Posterior cingulate gyrus (tissue), 11 donors: ENCODE measurements at regions not wholly inside any gene's neighbourhood (a gene's known extent, or its start where the extent isn't known, plus 50 kb on each side); places are given as distances from the start of the nearest gene placed in this dataset.
"Not testable (repeated sequence)": the region's sequence is repeated elsewhere in the genome, so short reads cannot be mapped to it uniquely, and the experiment has no call there.

Source experiments
- DNase-seq, 10 donors: peaks; one replicate each; pipeline versions ENCODE4 v3.0.0 to v3.0.0-alpha.2; 2020 to 2021; ENCODE audit warnings: mixed read lengths in 3 of 10
- intact Hi-C: fragments of 100-400 bp; cut with DNase I; formaldehyde crosslinking; loops from one replicate; pipeline ENCODE4 v1.15.1; 2023

DNA sequence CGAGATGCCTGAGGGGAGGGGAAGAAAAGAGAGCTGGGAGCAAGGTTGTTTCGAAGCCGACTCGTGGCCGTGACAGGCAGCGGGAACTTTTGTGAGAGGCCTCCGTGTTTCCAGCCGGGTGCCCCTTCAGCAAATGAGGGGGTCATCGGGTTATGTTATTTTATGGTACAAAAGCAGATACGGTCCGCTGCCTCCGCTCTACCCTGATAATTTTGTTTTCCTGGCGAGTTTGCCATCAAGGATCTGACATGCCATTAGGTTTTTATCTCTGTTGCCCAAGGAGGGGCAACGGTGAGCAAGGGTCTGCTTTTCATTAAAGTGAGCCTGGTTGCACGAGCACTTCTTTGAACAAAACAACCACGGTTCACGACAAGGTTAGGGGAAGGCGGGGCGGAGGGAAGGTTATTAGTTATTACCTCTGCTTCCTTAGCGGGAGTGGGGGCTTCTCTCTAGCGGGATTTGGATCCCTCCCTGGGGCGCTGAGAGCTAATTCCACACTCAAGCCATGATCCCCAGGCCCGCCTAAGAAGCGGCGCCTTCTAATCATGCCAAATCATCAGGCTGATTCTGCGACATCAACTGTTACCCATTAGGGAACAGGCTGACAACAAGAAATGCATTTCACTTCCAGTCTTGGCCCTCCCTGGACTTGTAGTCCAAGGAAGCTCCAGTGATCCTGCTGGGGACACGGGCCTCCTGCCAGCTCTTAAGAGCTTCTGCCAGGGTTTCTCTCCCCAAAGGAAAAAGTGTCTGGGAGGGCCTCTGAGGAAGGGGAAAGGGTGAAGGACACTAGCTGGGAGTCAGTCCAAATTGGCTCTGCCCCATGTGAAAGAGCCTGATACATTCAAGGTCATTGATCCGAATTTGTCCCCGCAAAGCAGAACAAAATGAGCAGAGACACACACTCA lies 617.7 kb downstream of the MID1IP1 start:
- no peak for DNase-seq

GRCh38 chrX:39421006-39421405 lies 619.7 kb downstream of the MID1IP1 start:
- intact Hi-C loops = no loop called here
- DNase-seq = no peak

More for the DNA sequence above, 617.7 kb downstream of the MID1IP1 start:
- intact Hi-C loops = no loop called here

DNA sequence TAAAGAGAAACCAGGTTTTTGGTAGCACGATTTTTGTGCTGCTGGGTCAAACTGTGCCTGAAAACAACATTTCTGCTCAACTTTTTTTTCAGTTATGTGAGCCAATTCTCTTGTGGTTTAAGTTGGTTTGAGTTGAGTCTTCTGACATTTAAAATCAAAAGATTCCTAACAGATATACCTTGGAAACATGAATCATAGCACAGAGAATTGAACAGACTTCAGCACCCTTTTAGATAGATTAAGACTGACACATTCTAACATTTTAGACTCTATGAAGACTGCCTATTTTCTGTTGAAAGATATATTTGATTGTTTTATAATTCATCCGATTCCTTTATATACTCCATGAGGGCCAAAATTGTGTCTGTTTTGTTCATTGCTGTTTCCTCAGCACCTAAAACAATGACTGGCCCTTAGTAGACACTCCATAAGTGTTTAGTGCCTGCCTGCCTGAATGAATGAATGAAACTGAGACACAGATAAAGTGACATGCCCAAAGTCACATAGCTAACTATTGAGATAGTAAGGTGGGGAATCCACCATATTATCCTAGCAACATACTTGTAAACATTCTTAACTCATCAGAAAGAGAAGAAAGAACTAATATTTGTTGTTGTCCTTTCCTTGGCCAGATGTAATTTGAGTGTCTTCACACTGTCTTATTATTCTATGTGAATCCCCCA lies 624.0 kb downstream of the MID1IP1 start:
- intact Hi-C loops = no loop called here
- DNase-seq = no peak

GRCh38 chrX:39426101-39426500 lies 624.8 kb downstream of the MID1IP1 start:
- no peak for DNase-seq
- intact Hi-C loops = no loop called here

- intact Hi-C loops = no loop called here
- no peak for DNase-seq
Measured at GRCh38 chrX:39427492-39427891, 626.2 kb downstream of the MID1IP1 start.

DNA sequence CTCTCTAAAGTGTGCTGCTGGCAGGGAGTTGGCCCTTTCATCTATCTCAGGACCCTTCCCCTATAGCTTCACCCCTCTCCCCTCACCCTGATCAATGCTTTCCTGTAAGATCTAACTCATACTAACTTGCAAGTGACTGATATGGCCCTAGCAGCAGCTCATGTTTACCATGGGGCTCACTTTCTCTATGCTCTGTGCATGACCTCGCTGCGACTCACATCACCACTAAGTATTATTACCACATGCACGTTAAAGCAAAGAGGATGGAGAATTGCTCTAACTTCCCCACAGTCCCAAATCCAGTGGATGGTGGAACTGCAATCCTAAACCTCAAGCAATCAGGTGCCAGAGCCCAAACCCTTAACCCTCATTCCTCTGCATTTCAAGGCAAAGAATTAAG lies 626.6 kb downstream of the MID1IP1 start:
- intact Hi-C loops = no loop called here
- no peak for DNase-seq

GRCh38 chrX:39430551-39430950 lies 629.3 kb downstream of the MID1IP1 start:
- no peak for DNase-seq
- intact Hi-C loops = no loop called here

DNA sequence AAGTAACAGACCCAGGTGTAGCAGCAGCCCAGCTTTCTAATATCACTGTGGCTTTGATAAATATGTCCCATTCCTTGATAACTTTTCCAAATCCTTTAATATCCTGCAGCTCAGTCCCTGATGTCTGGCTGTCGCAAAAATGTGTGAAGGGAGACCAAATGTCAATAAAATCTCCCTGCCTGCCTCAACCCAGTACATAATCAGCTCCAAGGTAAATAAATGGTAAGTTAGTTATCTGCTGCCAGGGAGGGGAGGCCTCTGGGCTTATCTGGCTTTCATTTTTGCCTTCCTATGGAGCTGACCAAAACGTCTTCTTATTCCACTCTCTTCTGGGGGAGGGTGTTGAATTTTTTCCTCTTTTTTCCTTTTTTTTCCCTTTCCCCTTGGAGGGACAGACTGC lies 630.6 kb downstream of the MID1IP1 start:
- DNase-seq = no peak
- intact Hi-C loops = no loop called here

GRCh38 chrX:39434671-39435070 lies 633.4 kb downstream of the MID1IP1 start:
- intact Hi-C loops = not testable (repeated sequence)

GRCh38 chrX:39436538-39436937 lies 635.3 kb downstream of the MID1IP1 start:
- intact Hi-C loops, DNase-seq: not testable (repeated sequence)

More at GRCh38 chrX:39434671-39435070, 633.4 kb downstream of the MID1IP1 start:
- DNase-seq = not testable (repeated sequence)

DNA sequence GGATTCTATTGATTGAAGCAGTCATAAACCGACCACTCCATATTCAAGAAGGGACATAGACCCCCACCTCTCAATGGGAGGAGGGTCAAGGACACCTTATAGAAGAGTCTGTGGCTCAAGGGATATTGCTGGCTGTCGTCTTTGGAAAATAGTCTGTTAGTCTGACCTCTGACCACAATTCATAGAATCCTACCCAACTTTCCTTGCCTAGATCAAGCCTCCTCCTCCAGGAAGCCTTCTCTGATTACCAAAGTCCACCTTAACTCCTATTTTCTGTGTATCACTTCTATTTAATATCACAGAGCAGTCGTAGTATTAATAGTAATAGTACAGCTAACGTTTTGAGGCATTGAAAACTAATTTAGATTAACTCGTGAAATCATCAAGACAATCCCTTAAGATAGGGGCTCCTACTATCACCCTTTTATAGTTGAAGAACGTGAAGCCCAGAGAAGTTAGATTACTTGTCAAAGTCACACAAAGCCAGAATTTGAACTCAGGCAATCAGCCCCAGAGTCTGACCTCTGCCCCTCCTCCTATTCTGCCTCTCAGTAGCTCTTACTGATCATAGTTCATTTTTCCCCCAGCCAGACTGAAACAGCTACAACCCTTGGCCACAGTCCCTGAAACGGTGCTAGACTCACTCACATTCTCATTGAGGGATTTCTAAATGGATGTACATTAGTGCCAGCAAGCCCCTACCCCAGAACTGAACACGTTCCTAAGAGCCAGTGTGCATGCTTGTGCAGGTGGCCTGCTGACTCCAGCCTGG lies 636.6 kb downstream of the MID1IP1 start:
- intact Hi-C loops = no loop called here

GRCh38 chrX:39438603-39439602 lies 637.6 kb downstream of the MID1IP1 start:
- no peak for DNase-seq
- intact Hi-C loops = no loop called here

More for the DNA sequence above, 636.6 kb downstream of the MID1IP1 start:
- no peak for DNase-seq

DNA sequence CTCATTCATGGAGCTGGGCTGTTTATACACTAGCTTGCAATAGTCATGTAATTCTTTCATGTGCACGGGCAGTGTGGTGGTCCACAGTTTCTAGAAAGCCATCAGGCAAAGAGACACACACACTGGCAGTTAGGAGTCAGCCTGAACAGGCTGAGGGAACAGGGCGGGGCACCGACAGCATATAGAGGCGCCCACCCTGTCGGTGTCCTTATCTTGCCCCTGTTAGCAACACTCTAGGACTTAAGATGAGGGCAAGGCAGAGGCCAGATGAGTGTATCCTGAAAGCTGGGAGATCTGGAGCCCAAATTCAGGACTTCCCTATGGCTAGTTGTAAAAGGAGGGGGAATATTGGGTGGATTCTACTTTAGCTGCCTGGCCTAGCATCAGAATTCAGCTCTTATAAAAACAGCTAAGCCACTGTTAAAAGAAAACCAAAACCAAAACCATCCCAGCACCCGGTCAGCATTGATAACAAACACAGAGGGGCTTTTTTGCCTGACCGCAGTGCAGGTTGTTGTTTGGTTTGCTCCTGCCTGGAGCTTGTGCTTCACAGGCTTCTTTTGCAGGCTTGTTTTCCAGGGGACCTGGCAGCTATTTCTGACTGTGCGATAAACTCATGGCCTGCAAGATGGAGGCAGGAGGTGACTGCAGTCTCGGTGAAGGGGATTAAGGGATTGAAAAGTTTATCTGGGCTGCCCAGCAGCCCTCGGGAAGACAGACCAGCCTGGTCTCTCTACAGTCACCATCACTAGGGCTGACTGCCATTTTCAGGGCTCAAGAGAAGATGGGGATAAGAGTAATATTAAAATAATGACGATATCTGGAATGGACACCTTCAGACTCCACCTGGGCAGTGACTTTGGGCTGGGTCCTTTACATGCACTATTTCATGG lies 638.9 kb downstream of the MID1IP1 start:
- DNase-seq = no peak
- intact Hi-C loops = loop anchor here (10.0 kb wide), 1 partner anchor 55 kb away; no protein-coding TSS in a partner anchor

GRCh38 chrX:39440799-39441284 lies 639.6 kb downstream of the MID1IP1 start:
- intact Hi-C loops = loop anchor here (10.0 kb wide), 1 partner anchor 56 kb away; no protein-coding TSS in a partner anchor
- no peak for DNase-seq

DNA sequence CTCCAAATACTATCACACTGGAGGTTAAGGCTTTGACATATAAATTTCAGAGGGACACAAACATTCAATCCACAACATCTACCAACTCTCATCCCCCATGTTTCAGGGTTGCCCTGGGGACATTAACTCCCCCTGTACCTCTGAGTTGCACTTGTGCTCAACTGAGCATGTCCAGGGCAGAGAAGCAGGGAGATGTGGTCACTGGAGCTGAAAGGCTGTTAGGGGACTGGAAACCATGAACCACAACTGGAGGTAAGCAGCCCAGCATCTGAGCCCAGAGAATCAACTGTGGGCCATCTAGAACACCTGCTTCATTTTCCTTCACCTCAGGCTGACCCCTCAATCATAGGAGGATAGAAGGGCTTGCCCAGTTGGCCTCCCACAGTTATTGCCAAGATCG lies 641.1 kb downstream of the MID1IP1 start:
- intact Hi-C loops = loop anchor here (10.0 kb wide), 1 partner anchor 58 kb away; no protein-coding TSS in a partner anchor

DNA sequence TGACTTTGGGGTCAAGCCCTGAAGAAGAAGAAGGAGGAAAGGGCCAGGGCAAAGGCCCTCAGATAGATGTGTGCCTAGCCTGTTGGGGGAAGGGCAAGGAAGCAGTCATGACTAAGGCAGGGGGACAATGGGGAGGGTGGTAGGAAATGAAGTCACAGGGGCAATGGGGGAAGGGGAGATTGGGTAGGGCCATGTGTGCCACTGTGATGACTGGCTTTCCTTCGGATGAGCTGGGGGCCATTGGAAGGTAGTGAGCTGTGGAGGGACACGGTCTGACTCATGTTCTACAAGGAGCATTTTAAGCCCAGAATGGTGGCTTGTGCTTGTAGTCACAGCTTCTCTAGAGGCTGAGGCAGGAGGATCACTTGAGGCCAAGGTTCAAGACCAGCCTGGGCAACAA lies 642.0 kb downstream of the MID1IP1 start:
- intact Hi-C loops = loop anchor here (10.0 kb wide), 1 partner anchor 58 kb away; no protein-coding TSS in a partner anchor
- no peak for DNase-seq

More for the DNA sequence above, 641.1 kb downstream of the MID1IP1 start:
- DNase-seq = no peak

- peak in 1 of 10 donors; percentile 8 for DNase-seq
- intact Hi-C loops = loop anchor here (10.0 kb wide), 1 partner anchor 61 kb away; no protein-coding TSS in a partner anchor
Measured at GRCh38 chrX:39445336-39445735, 644.1 kb downstream of the MID1IP1 start.

DNA sequence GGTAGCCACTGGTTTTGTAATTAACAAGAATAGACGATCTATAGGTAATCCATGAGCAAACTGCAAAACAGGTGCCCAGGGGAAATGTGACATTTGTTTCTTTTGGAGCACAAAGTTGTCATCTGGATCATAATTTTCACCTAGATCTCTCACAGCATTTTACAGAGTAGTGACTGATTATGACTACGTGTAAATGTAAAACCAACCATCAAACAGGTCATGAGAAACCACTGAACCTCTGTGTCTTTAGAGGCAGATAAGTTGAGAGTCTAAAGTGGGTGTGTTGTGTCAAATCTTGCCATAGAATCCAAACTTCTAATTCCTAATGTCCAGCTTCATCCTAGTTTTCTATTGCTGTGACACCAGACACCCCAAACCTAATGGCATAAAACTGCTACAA lies 648.1 kb downstream of the MID1IP1 start:
- intact Hi-C loops = loop anchor here (10.0 kb wide), 1 partner anchor 65 kb away; no protein-coding TSS in a partner anchor
- no peak for DNase-seq
